GM18907 (cell line): ENCODE measurements at regions not wholly inside any gene's neighbourhood (a gene's known extent, or its start where the extent isn't known, plus 50 kb on each side); places are given as distances from the start of the nearest gene placed in this dataset.
"Not testable (repeated sequence)": the region's sequence is repeated elsewhere in the genome, so short reads cannot be mapped to it uniquely, and the experiment has no call there.

Experiments used
- ATAC-seq: cut with Tn5 transposase; IDR thresholded peaks from one replicate; pipeline ENCODE4 v1.9.1; 2021; ENCODE audit warnings: mild to moderate bottlenecking, moderate library complexity; ENCODE audit not compliant: unreplicated experiment

- peak; percentile 78 for ATAC-seq
Measured at GRCh38 chr2:142286618-142287017, 155.8 kb upstream of the LRP1B start.

DNA sequence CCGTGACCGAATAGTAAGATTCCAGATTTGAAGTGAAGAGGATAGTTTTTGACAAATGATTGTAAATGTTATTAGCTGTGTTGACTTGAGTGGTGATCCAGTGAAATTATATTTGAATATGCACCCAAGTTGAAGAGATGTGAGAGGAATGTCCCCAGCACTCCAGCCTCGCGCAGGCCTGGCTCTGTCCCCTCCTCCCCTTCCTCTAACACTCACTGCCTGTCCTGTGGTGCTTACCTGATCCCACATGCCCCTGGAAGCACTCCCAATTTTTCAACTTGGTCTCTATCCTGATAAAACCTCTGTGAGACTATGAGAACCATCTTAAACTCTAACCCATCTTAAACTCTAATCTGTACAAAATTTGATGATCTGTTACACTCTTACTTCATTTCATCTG, 154.7 kb upstream of the LRP1B start:
- no peak for ATAC-seq

GRCh38 chr2:142284336-142284735, 153.5 kb upstream of the LRP1B start:
- not testable (repeated sequence) for ATAC-seq

- ATAC-seq, result no peak
Measured at GRCh38 chr2:142280831-142281230, 150.0 kb upstream of the LRP1B start.

DNA sequence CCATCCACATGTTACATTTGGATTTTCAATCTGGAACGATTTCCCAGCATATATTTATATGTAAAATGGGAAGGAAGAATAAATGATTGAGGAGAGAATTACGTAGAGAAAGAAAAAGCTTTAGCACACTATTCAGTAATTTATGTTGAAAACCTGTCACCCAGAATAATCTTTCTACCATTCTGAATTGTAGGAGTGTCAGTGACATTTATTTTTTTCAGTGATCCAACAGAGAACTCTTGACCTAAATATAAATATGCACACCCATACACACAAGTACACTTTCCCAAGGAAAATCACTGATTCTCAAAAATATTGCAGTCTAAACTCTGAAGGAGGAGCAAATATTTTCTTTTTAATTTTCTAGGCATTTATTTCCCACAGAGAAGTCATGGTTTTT, 140.2 kb upstream of the LRP1B start:
- ATAC-seq, result no peak

DNA sequence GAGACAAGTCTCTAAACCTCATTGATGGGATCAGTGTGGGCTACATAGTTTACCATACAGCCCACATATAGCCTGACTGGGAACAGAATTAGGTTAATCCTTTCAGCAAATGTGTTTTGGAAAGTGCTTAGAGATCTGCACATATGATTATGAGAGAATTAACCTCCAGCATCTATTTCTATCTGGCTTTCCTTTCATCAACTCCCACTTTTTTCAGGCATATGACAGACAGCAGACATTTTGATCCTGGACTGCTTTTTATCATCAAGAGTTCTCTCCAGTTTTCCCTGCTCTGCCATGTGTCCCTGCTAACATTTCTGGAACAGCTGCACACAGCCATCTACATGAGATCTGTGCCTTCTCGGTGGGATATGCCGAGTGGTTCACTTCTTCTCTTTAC, 139.5 kb upstream of the LRP1B start:
- no peak for ATAC-seq

- ATAC-seq, result no peak
Measured at GRCh38 chr2:142259356-142259755, 128.5 kb upstream of the LRP1B start.

GRCh38 chr2:142254031-142254430, 123.2 kb upstream of the LRP1B start:
- ATAC-seq, result no peak

DNA sequence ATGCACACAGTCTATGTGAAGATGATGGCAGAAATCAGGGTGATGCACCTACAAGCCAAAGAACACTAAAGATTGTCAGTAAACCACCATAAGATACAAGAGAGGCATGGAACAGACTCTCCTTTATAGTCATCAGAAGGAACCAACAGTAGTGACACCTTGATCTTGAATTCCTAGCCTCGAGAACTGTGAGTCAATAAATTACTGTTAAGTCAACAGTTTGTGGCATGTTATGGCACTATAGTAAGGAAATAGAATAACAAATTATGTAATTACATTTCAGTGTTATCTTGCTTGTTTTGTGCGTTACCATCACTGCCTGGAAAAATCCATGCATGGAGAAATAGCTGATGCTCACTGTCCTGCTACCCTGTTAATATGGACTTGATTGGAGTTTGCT, 110.2 kb upstream of the LRP1B start:
- ATAC-seq, result no peak

GRCh38 chr2:142236181-142236580, 105.4 kb upstream of the LRP1B start:
- no peak for ATAC-seq

- ATAC-seq, result no peak
Measured at GRCh38 chr2:142234741-142235140, 103.9 kb upstream of the LRP1B start.

- no peak for ATAC-seq
Measured at GRCh38 chr2:142223309-142223708, 92.5 kb upstream of the LRP1B start.

DNA sequence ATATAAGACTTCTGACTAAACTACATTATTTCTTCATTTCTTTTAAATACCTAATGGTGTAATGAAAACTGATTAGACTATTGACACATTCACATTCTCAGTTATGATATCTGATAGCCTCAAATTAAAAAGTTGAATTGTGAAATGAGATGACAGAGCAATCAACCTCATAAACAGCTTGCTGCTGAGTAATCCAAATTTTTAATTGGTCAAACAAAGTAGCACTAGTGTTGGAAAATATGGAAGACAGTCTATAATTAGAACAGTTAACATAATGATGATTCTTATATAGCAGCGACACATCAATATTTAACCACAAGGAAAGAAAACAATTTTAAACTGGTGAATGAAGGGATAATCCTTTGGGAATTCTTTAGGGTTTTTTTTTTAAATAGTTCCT, 91.9 kb upstream of the LRP1B start:
- ATAC-seq, result no peak

GRCh38 chr2:142220901-142221300, 90.1 kb upstream of the LRP1B start:
- ATAC-seq, result no peak

DNA sequence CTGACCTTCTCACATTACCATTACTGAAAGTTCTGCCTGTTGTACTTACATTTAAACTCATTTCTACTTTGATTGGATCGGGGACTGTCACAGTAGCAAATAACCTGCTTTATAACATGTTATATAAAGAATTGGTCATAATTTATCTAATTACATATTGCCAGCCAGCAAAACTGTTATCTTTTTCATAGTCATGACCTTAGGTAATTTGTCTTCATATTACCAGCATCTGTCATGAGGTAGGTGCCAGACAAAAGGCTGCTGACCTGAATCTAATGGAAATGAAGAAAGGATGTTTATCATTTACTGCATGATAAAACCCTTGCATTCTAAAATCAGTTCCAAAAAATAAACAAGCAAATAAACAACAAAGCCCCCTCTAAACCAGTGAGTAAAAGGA, 89.4 kb upstream of the LRP1B start:
- ATAC-seq, result no peak

- ATAC-seq, result no peak
Measured at GRCh38 chr2:142218471-142218870, 87.7 kb upstream of the LRP1B start.

GRCh38 chr2:142217804-142218203, 87.0 kb upstream of the LRP1B start:
- no peak for ATAC-seq

DNA sequence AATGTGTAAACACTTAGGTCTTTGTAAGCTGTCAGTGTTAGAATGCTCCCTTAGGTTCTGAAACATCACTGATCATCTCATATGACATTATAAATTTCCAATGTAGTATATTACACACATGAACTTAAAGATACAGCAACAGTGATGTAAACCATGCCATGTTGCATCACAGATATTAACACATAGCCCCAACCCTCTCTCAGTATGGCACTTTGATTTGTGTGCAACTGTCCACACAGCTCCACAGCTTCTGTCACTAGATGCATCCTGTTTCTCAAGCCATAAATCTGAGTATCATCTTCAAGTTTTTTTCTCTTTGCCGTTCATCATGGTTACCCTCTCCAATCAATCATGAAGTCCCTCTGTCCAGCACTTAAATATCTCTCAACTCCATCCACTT, 69.2 kb upstream of the LRP1B start:
- ATAC-seq, result no peak

DNA sequence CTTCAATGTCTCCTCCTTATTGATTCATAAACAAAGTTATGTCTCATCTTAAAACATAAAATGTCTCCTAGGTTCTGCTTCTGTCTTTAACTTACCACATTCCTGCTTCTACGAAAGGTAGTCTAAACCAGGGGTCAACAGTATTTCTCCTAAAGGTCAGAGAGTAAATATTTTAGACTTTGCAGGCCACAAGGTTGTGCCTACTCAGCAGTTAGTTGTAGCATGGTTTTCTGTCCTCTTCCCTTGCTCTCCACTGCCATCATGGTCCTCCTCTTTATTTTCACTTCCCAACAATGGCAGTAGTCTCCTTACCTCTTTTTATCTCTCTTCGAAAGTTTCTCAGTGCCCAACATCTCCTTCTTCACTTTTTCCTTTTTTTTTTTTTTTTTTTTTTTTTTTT, 68.3 kb upstream of the LRP1B start:
- no peak for ATAC-seq

GRCh38 chr2:142190805-142191204, 60.0 kb upstream of the LRP1B start:
- no peak for ATAC-seq

GRCh38 chr2:142189501-142189900, 58.7 kb upstream of the LRP1B start:
- no peak for ATAC-seq

- no peak for ATAC-seq
Measured at GRCh38 chr2:142188562-142188961, 57.7 kb upstream of the LRP1B start.

GRCh38 chr2:142180820-142181533, 50.2 kb upstream of the LRP1B start:
- no peak for ATAC-seq
